Mucosa of descending colon (tissue), 3 donors: ENCODE measurements at regions not wholly inside any gene's neighbourhood (a gene's known extent, or its start where the extent isn't known, plus 50 kb on each side); places are given as distances from the start of the nearest gene placed in this dataset.
"Not testable (repeated sequence)": the region's sequence is repeated elsewhere in the genome, so short reads cannot be mapped to it uniquely, and the experiment has no call there.

Source experiments
- ATAC-seq: fragments of 200-7000 bp; cut with Tn5 transposase; one replicate; pipeline ENCODE4 v1.9.1; 2020; ENCODE audit warnings: mild to moderate bottlenecking, moderate library complexity
- DNase-seq, 3 donors: peaks; one replicate each; pipeline ENCODE4 v3.0.0-alpha.2; 2020
- H3K36me3 ChIP-seq: fragments of 200-600 bp; one replicate; pipeline ENCODE4 v1.8.0; 2021; ENCODE audit warnings: low read depth, mild to moderate bottlenecking
- H3K4me1 ChIP-seq: fragments of 200-600 bp; one replicate; pipeline ENCODE4 v1.8.0; 2021; ENCODE audit warnings: low read depth, mild to moderate bottlenecking
- H3K4me3 ChIP-seq: fragments of 200-600 bp; one replicate; pipeline ENCODE4 v1.8.0; 2021; ENCODE audit warnings: mild to moderate bottlenecking
- H3K9me3 ChIP-seq: fragments of 200-600 bp; one replicate; pipeline ENCODE4 v1.8.0; 2021; ENCODE audit warnings: mild to moderate bottlenecking
- intact Hi-C, 2 donors: fragments of 100-400 bp; cut with DNase I in 1 of 2; cut with micrococcal nuclease in 1 of 2; formaldehyde crosslinking; loops; one replicate each; pipeline versions ENCODE4 v1.11.0 to v1.11.1; 2022; cut with DNase I, micrococcal nuclease
- TF ChIP-seq, protein P1 (sequence below): fragments of 200-600 bp; IDR thresholded peaks from one replicate; pipeline ENCODE4 v1.8.0; 2022; ENCODE audit warnings: antibody characterized with exemption, mild to moderate bottlenecking
- donor health status: DM: no; HTN: no; CAD: no; lungs with moderate emphysema.
- donor health status: DM: no; HTN: no; CAD: no.
- donor health status: DM: no; HTN: yes; CAD: no.

DNA sequence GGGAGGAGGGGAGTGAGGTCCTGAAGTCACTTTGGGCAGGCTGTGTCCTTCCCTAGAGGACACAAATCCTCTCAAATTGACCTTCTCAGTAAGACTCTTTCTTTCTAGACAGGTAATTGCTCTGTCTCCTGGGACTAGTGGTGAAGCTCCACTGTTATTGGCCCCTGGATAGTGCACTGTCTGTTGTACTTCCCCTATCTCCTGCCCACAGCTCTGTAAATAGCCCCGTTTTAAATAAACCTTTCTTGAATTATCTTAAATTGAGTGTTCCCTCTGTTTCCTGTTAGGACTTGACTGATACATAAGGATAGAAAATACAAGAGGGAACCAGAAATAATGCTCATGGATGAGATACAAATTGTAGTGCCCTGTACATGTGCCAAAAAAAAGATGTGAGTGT lies 229.5 kb upstream of the USP24 start:
- intact Hi-C loops, result no loop called here
- Histone ChIP-seq H3K4me3 (no peak overlapping the region), H3K4me1 (no peaks in the 10 kb centered on the region), H3K36me3 (no peaks in the 10 kb centered on the region), H3K9me3 (no peaks in the 10 kb centered on the region)
- DNase-seq (no peak), ATAC-seq (no peak)
- TF ChIP-seq, protein P1, sequence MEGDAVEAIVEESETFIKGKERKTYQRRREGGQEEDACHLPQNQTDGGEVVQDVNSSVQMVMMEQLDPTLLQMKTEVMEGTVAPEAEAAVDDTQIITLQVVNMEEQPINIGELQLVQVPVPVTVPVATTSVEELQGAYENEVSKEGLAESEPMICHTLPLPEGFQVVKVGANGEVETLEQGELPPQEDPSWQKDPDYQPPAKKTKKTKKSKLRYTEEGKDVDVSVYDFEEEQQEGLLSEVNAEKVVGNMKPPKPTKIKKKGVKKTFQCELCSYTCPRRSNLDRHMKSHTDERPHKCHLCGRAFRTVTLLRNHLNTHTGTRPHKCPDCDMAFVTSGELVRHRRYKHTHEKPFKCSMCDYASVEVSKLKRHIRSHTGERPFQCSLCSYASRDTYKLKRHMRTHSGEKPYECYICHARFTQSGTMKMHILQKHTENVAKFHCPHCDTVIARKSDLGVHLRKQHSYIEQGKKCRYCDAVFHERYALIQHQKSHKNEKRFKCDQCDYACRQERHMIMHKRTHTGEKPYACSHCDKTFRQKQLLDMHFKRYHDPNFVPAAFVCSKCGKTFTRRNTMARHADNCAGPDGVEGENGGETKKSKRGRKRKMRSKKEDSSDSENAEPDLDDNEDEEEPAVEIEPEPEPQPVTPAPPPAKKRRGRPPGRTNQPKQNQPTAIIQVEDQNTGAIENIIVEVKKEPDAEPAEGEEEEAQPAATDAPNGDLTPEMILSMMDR, result no peak

GRCh38 chr1:55443175-55443915 lies 228.2 kb upstream of the USP24 start:
- TF ChIP-seq, protein P1, result no peak
- H3K9me3 ChIP-seq, result no peaks in the 10 kb centered on the region
- H3K36me3 ChIP-seq, result no peaks in the 10 kb centered on the region
- intact Hi-C loops, result no loop called here
- no peak overlapping the region for H3K4me3 ChIP-seq
- DNase-seq, result peak; percentile 32 to 68 (median 54)
- H3K4me1 ChIP-seq, result no peaks in the 10 kb centered on the region
- ATAC-seq, result peak; percentile 82

DNA sequence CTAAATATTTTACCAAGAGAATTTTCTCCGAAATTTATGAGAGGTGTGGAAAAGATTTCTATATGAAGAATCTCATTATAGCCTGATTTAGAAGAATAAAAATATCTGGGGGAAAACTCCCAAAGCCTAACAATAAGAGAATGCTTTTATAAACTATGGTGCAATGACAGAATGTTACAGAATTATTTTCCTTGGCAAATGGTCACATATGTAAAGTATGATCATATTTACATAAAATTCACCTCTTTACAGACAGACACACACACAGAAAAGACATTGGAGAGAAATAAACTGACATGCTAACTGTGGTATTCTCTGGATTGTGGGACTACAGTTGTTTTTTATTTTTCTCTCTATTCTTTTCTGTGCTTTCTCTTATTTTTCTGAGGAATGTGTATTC lies 226.3 kb upstream of the USP24 start:
- no peak for DNase-seq
- TF ChIP-seq, protein P1, result no peak
- Histone ChIP-seq H3K4me3 (no peak overlapping the region), H3K4me1 (no peaks in the 10 kb centered on the region), H3K36me3 (no peaks in the 10 kb centered on the region), H3K9me3 (no peaks in the 10 kb centered on the region)
- intact Hi-C loops, result no loop called here
- ATAC-seq, result no peak

DNA sequence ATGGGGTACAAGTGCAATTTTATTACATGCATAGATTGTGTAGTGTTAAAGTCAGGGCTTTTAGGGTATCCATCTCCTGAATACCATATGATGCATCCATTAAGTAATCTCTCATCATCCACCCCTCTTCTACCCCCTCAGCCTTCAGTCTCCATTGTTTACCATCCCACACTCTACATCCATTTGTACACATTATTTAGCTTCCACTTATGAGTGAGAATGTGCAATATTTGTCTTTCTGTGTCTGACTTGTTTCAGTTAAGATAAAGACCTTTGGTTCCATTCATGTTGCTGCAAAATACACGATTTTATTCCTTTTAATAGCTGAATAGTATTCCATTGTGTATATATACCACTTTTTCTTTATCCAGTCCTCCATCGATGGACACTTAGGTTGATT lies 222.5 kb upstream of the USP24 start:
- Histone ChIP-seq H3K4me1 (no peaks in the 10 kb centered on the region), H3K36me3 (no peaks in the 10 kb centered on the region), H3K9me3 (no peaks in the 10 kb centered on the region), H3K4me3 (no peak overlapping the region)
- TF ChIP-seq, protein P1, result no peak
- no peak for ATAC-seq
- no peak for DNase-seq
- intact Hi-C loops, result no loop called here

GRCh38 chr1:55430720-55431119 lies 215.6 kb upstream of the USP24 start:
- ATAC-seq, H3K9me3 ChIP-seq, DNase-seq, H3K4me3 ChIP-seq, H3K4me1 ChIP-seq, intact Hi-C loops, H3K36me3 ChIP-seq: not testable (repeated sequence)

- H3K4me1 ChIP-seq, DNase-seq, H3K9me3 ChIP-seq, intact Hi-C loops, H3K36me3 ChIP-seq, H3K4me3 ChIP-seq, ATAC-seq: not testable (repeated sequence)
Measured at GRCh38 chr1:55430206-55430605, 215.0 kb upstream of the USP24 start.
